DOHH2 (cell line): ENCODE measurements at regions not wholly inside any gene's neighbourhood (a gene's known extent, or its start where the extent isn't known, plus 50 kb on each side); places are given as distances from the start of the nearest gene placed in this dataset.

Experiments used
- H3F3A ChIP-seq: fragments of 200-600 bp; sonication (generic), shearing (Covaris generic); 2 replicates; pipeline ENCODE4 v1.6.0; 2016; ENCODE audit warnings: antibody characterized with exemption, mild to moderate bottlenecking; ENCODE audit not compliant: control insufficient read depth, insufficient read depth
- H3K27ac ChIP-seq: fragments of 200-600 bp; sonication (generic); 2 replicates; pipeline ENCODE4 v1.5.1; 2014; ENCODE audit warnings: low read depth, mild to moderate bottlenecking, low read length, moderate library complexity
- H3K27me3 ChIP-seq: fragments of 200-600 bp; sonication (generic); 2 replicates; pipeline ENCODE4 v1.6.1; 2014; ENCODE audit warnings: mild to moderate bottlenecking, low read length, mixed read lengths; ENCODE audit not compliant: control insufficient read depth
- H3K36me3 ChIP-seq: fragments of 200-600 bp; sonication (generic); 2 replicates; pipeline ENCODE4 v1.6.1; 2014; ENCODE audit warnings: mild to moderate bottlenecking, low read length, moderate library complexity, mixed read lengths; ENCODE audit not compliant: control insufficient read depth
- H3K4me1 ChIP-seq: fragments of 200-600 bp; sonication (generic); 2 replicates; pipeline ENCODE4 v1.6.1; 2014; ENCODE audit warnings: mild to moderate bottlenecking, low read length, mixed read lengths; ENCODE audit not compliant: control insufficient read depth
- H3K4me2 ChIP-seq: fragments of 200-600 bp; sonication (generic); 2 replicates; pipeline ENCODE4 v1.6.0; 2014; ENCODE audit warnings: mild to moderate bottlenecking, low read length, moderate library complexity
- H3K4me3 ChIP-seq: fragments of 200-600 bp; sonication (generic); 2 replicates; pipeline ENCODE4 v1.5.1; 2014; ENCODE audit warnings: mild to moderate bottlenecking, low read length, mixed read lengths
- H3K79me2 ChIP-seq: fragments of 200-600 bp; sonication (generic); 2 replicates; pipeline ENCODE4 v1.6.1; 2014; ENCODE audit warnings: mild to moderate bottlenecking, low read length, mixed read lengths; ENCODE audit not compliant: control insufficient read depth
- H3K9me2 ChIP-seq: fragments of 200-600 bp; sonication (generic); replicated peaks from 2 replicates; pipeline ENCODE4 v1.6.1; 2014; ENCODE audit warnings: mild to moderate bottlenecking, low read length, mixed read lengths; ENCODE audit not compliant: control insufficient read depth
- H3K9me3 ChIP-seq: fragments of 200-600 bp; sonication (generic); 2 replicates; pipeline ENCODE4 v1.6.1; 2014; ENCODE audit warnings: antibody characterized with exemption, low read length, mixed read lengths; ENCODE audit not compliant: control insufficient read depth, insufficient read depth
- H4K20me1 ChIP-seq: fragments of 200-600 bp; sonication (generic); 2 replicates; pipeline ENCODE4 v1.6.0; 2014; ENCODE audit warnings: low read depth, mild to moderate bottlenecking, antibody characterized with exemption, low read length, moderate library complexity; ENCODE audit not compliant: control insufficient read depth, insufficient read depth
- CTCF ChIP-seq: fragments of 200-600 bp; sonication (generic); IDR thresholded peaks from one replicate; pipeline ENCODE4 v1.5.1; 2014; ENCODE audit warnings: antibody characterized with exemption, mild to moderate bottlenecking, low read depth, low read length; ENCODE audit not compliant: poor library complexity, severe bottlenecking
- EZH2phosphoT487 ChIP-seq: fragments of 200-600 bp; sonication (generic); IDR thresholded peaks from 2 replicates; pipeline ENCODE4 v1.6.1; 2017; ENCODE audit warnings: borderline replicate concordance, mild to moderate bottlenecking, antibody characterized with exemption, low read length, moderate library complexity, mixed read lengths

GRCh38 chr18:45139478-45139877, 458.8 kb downstream of the SETBP1 start:
- Histone ChIP-seq H3K4me3 (no peak overlapping the region), H3K27me3 (no peaks in the 10 kb centered on the region), H3K27ac (no peak overlapping the region)

GRCh38 chr18:45142868-45143267, 462.2 kb downstream of the SETBP1 start:
- Histone ChIP-seq H3K4me2 (no peak overlapping the region), H3K4me3 (no peak overlapping the region), H4K20me1 (no peaks in the 10 kb centered on the region), H3K9me2 (no peaks in the 10 kb centered on the region), H3K27ac (no peak overlapping the region), H3F3A (no peaks in the 10 kb centered on the region), H3K27me3 (no peaks in the 10 kb centered on the region), H3K4me1 (peaks cover 2% of the 10 kb centered on the region; the same call in 1 of the 2 replicates), H3K36me3 (no peaks in the 10 kb centered on the region), H3K9me3 (no peaks in the 10 kb centered on the region), H3K79me2 (no peaks in the 10 kb centered on the region)
- TF ChIP-seq CTCF (no peak), EZH2phosphoT487 (no peak)

More at GRCh38 chr18:45139478-45139877, 458.8 kb downstream of the SETBP1 start:
- TF ChIP-seq EZH2phosphoT487 (no peak), CTCF (no peak)
- H3K9me3 ChIP-seq = no peaks in the 10 kb centered on the region
- H3K36me3 ChIP-seq = no peaks in the 10 kb centered on the region
- H4K20me1 ChIP-seq = no peaks in the 10 kb centered on the region
- peaks cover 16% of the 10 kb centered on the region for H3K4me1 ChIP-seq
- H3K9me2 ChIP-seq = no peaks in the 10 kb centered on the region
- H3K79me2 ChIP-seq = no peaks in the 10 kb centered on the region
- H3K4me2 ChIP-seq = no peak overlapping the region
- H3F3A ChIP-seq = no peaks in the 10 kb centered on the region

- Histone ChIP-seq H3K4me2 (no peak overlapping the region), H3K9me3 (no peaks in the 10 kb centered on the region), H3K27me3 (no peaks in the 10 kb centered on the region), H3K9me2 (no peaks in the 10 kb centered on the region; the same call in 1 of the 2 replicates), H3K4me1 (no peaks in the 10 kb centered on the region), H3K79me2 (no peaks in the 10 kb centered on the region), H3K4me3 (no peak overlapping the region), H4K20me1 (no peaks in the 10 kb centered on the region), H3F3A (no peaks in the 10 kb centered on the region), H3K36me3 (no peaks in the 10 kb centered on the region), H3K27ac (no peak overlapping the region)
- TF ChIP-seq EZH2phosphoT487 (no peak), CTCF (no peak)
These were observed 465.6 kb upstream of the SLC14A2 start for GRCh38 chr18:45149712-45150111.
